K562 (cell line): ENCODE measurements at regions not wholly inside any gene's neighbourhood (a gene's known extent, or its start where the extent isn't known, plus 50 kb on each side); places are given as distances from the start of the nearest gene placed in this dataset.

Source experiments
- ATAC-seq: fragments of 200-7000 bp; cut with Tn5 transposase; 3 replicates; pipeline ENCODE4 v1.9.1; 2020; ENCODE audit warnings: moderate library complexity
- BruUV-seq: library from RNA; stranded (reverse); fragments of 400-500 nt; replicated peaks from 2 replicates; lab custom pipeline; 2021; lab: Mats Ljungman, UMichigan
- CTCF ChIA-PET: fragments of 300-600 bp; formaldehyde crosslinking; extraction: SDS; loops from one replicate; lab custom pipeline; 2021; ENCODE audit warnings: low intra/inter-chr PET ratio; lab: Yijun Ruan, JAX
- POLR2A ChIA-PET: fragments of 300-600, 350-650 bp; sonication (Branson Sonifier 250); formaldehyde crosslinking; extraction: SDS; loops from one replicate; lab custom pipeline; 2021; ENCODE audit warnings: antibody characterized with exemption, inconsistent platforms; lab: Yijun Ruan, JAX
- DNase-seq, 4 experiments: peaks; one replicate each; pipeline versions ENCODE4 v3.0.0 to v3.0.0-alpha.2; 2011 to 2018; ENCODE audit warnings: low spot score in 3 of 4, mixed read lengths in 3 of 4; ENCODE audit errors: extremely low read depth in 1 of 4
- FAIRE-seq: peaks from 2 replicates; lab custom pipeline; 2011; peaks lifted over from hg19 to GRCh38; lab: Jason Lieb, UNC
- H2AFZ ChIP-seq: 2 replicates; pipeline ENCODE4 v1.6.0; 2011; ENCODE audit warnings: low read depth, low read length, control low read depth, inconsistent platforms
- H3K27ac ChIP-seq: fragments of 200-600 bp; 3 replicates; pipeline ENCODE4 v1.8.0; 2011; ENCODE audit warnings: low read depth, mild to moderate bottlenecking, control low read depth, inconsistent platforms, low read length, moderate library complexity, mixed read lengths; ENCODE audit errors: extremely low read depth
- H3K27me3 ChIP-seq, 2 experiments: fragments of 300-600 bp in 1 of 2; 2 replicates in 1 of 2; 3 replicates in 1 of 2; pipeline versions ENCODE4 v1.6.0 to v1.8.0; 2011; ENCODE audit warnings: inconsistent platforms in 2 of 2, low read length in 2 of 2, mild to moderate bottlenecking in 1 of 2, mixed read lengths in 1 of 2, moderate library complexity in 1 of 2; ENCODE audit not compliant: control insufficient read depth in 2 of 2, insufficient read depth in 2 of 2
- H3K36me3 ChIP-seq: fragments of 300-600 bp; 3 replicates; pipeline ENCODE4 v1.8.0; 2011; ENCODE audit warnings: mild to moderate bottlenecking, low read length, inconsistent platforms; ENCODE audit not compliant: control insufficient read depth, insufficient read depth
- H3K4me1 ChIP-seq, 2 experiments: fragments of 200-600 bp in 1 of 2; replicated peaks in 1 of 2; 2 replicates in 1 of 2; 3 replicates in 1 of 2; pipeline versions ENCODE4 v1.5.1 to v1.8.0; 2011; ENCODE audit warnings: inconsistent platforms in 2 of 2, low read length in 2 of 2, mild to moderate bottlenecking in 1 of 2, mixed read lengths in 1 of 2, moderate library complexity in 1 of 2; ENCODE audit not compliant: control insufficient read depth in 2 of 2, insufficient read depth in 2 of 2
- H3K4me2 ChIP-seq: 2 replicates; pipeline ENCODE4 v1.6.1; 2011; ENCODE audit warnings: low read length, control low read depth, inconsistent platforms, mixed read lengths; ENCODE audit not compliant: insufficient read depth
- H3K4me3 ChIP-seq: fragments of 200-600 bp; sonication (generic), shearing (Covaris generic); 2 replicates; pipeline ENCODE4 v1.5.1; 2016; ENCODE audit warnings: control low read depth, inconsistent platforms
- H3K79me2 ChIP-seq: fragments of 200-600 bp; 3 replicates; pipeline ENCODE4 v1.8.0; 2011; ENCODE audit warnings: low read length, inconsistent platforms; ENCODE audit not compliant: control insufficient read depth, insufficient read depth
- H3K9ac ChIP-seq, 2 experiments: 2 replicates each; pipeline versions ENCODE4 v1.6.0 to v1.6.1; 2011; ENCODE audit warnings: low read depth in 2 of 2, low read length in 2 of 2, control low read depth in 1 of 2, inconsistent platforms in 1 of 2, mild to moderate bottlenecking in 1 of 2, mixed read lengths in 1 of 2; ENCODE audit not compliant: insufficient read depth in 1 of 2
- H3K9me1 ChIP-seq: one replicate; pipeline ENCODE4 v1.6.0; 2011; ENCODE audit warnings: inconsistent platforms, mild to moderate bottlenecking, low read length, moderate library complexity; ENCODE audit not compliant: control insufficient read depth, insufficient read depth
- H3K9me3 ChIP-seq: replicated peaks from 2 replicates; pipeline ENCODE4 v1.5.1; 2011; ENCODE audit warnings: low read depth, low read length, inconsistent platforms; ENCODE audit not compliant: control insufficient read depth, insufficient read depth
- H4K20me1 ChIP-seq: replicated peaks from 2 replicates; pipeline ENCODE4 v1.6.1; 2011; ENCODE audit warnings: low read length, inconsistent platforms, mixed read lengths; ENCODE audit not compliant: control insufficient read depth, insufficient read depth
- CHAMP1 ChIP-seq: fragments of 450-650 bp; IDR thresholded peaks from 2 replicates; pipeline ENCODE4 v1.6.1; 2016; ENCODE audit warnings: mild to moderate bottlenecking
- CTCF ChIP-seq, 3 experiments: IDR thresholded peaks in 2 of 3; conservative IDR thresholded peaks in 1 of 3; 2 replicates each; pipeline ENCODE4 v1.5.1; 2011 to 2012; ENCODE audit warnings: low read length in 3 of 3, mild to moderate bottlenecking in 3 of 3, control low read depth in 2 of 3, improper control_type of control experiment in 1 of 3, inconsistent platforms in 1 of 3, low read depth in 1 of 3, mixed read lengths in 1 of 3, moderate library complexity in 1 of 3; ENCODE audit not compliant: insufficient read depth in 2 of 3
- E2F3 ChIP-seq: fragments of 250-450 bp; sonication (Bioruptor Pico); IDR thresholded peaks from 2 replicates; pipeline ENCODE4 v1.4.0; 2020; ENCODE audit warnings: mild to moderate bottlenecking
- FIP1L1 ChIP-seq: fragments of 200-400 bp; formaldehyde crosslinking; IDR thresholded peaks from 2 replicates; pipeline ENCODE4 v1.6.1; 2018; ENCODE audit warnings: mild to moderate bottlenecking, low read depth, low read length; ENCODE audit not compliant: poor library complexity, severe bottlenecking
- GTF2B ChIP-seq: IDR thresholded peaks from 2 replicates; pipeline ENCODE4 v1.6.1; 2011; ENCODE audit not compliant: insufficient read length; ENCODE audit errors: extremely low read depth
- IRF1 ChIP-seq: sonication (generic); formaldehyde crosslinking; IDR thresholded peaks from 2 replicates; pipeline ENCODE4 v1.8.0; 2022; ENCODE audit warnings: missing genetic modification reagents, mild to moderate bottlenecking, borderline replicate concordance
- KLF1 ChIP-seq: fragments of 450-650 bp; IDR thresholded peaks from 2 replicates; pipeline ENCODE4 v1.6.1; 2016; ENCODE audit warnings: missing genetic modification characterization, missing compliant biosample characterization
- MAZ ChIP-seq, 2 experiments: fragments of 450-650 bp in 1 of 2; sonication (generic) in 1 of 2; formaldehyde crosslinking; IDR thresholded peaks in 1 of 2; conservative IDR thresholded peaks in 1 of 2; 2 replicates each; pipeline versions ENCODE4 v1.4.0 to v1.5.0; 2020; ENCODE audit warnings: mild to moderate bottlenecking in 1 of 2, missing genetic modification reagents in 1 of 2
- PPARD ChIP-seq: fragments of 250-450 bp; sonication (Bioruptor Pico); IDR thresholded peaks from 2 replicates; pipeline ENCODE4 v1.8.0; 2022; ENCODE audit warnings: inconsistent platforms, mild to moderate bottlenecking, moderate library complexity
- RBM15 ChIP-seq: fragments of 200-400 bp; formaldehyde crosslinking; IDR thresholded peaks from 2 replicates; pipeline ENCODE4 v1.6.1; 2018; ENCODE audit warnings: mild to moderate bottlenecking, low read length, moderate library complexity; ENCODE audit not compliant: insufficient read depth
- RBM39 ChIP-seq: fragments of 200-400 bp; formaldehyde crosslinking; optimal IDR thresholded peaks from 2 replicates; pipeline ENCODE3; 2018; ENCODE audit warnings: low read depth, low read length
- SAFB2 ChIP-seq: fragments of 200-400 bp; formaldehyde crosslinking; IDR thresholded peaks from 2 replicates; pipeline ENCODE4 v1.6.1; 2018; ENCODE audit warnings: borderline replicate concordance, low read length, low read depth, moderate library complexity; ENCODE audit not compliant: severe bottlenecking
- SMAD1 ChIP-seq: fragments of 150-350 bp; IDR thresholded peaks from 2 replicates; pipeline ENCODE4 v1.6.1; 2014; ENCODE audit warnings: low read length, low read depth; ENCODE audit not compliant: partially characterized antibody
- SRSF3 ChIP-seq: fragments of 200-400 bp; formaldehyde crosslinking; IDR thresholded peaks from 2 replicates; pipeline ENCODE4 v1.6.1; 2016; ENCODE audit warnings: mild to moderate bottlenecking, low read length, moderate library complexity; ENCODE audit not compliant: insufficient read depth
- TCF15 ChIP-seq: fragments of 250-450 bp; sonication (Bioruptor Pico); IDR thresholded peaks from 2 replicates; pipeline ENCODE4 v1.8.0; 2022; ENCODE audit warnings: moderate library complexity, mild to moderate bottlenecking, inconsistent platforms
- THRAP3 ChIP-seq: fragments of 450-650 bp; IDR thresholded peaks from 2 replicates; pipeline ENCODE4 v1.6.1; 2016; ENCODE audit warnings: mild to moderate bottlenecking, inconsistent platforms, borderline replicate concordance
- WGBS: fragments of 100-300 bp; shearing (Covaris generic); methylation state at CpG from one replicate; pipeline ENCODE4 v1.1.6; 2016; ENCODE audit warnings: low coverage, mixed read lengths; ENCODE audit not compliant: insufficient coverage; ENCODE audit errors: missing lambda C conversion rate; 5-methylcytosine and 5-hydroxymethylcytosine counted together
- in situ Hi-C: fragments of 300-500 bp; cut with MboI; formaldehyde crosslinking; loops from 4 replicates; pipeline ENCODE4 v1.15.0; 2018; ENCODE audit warnings: inconsistent platforms, mixed read lengths
- intact Hi-C: fragments of 100-400 bp; cut with micrococcal nuclease; formaldehyde crosslinking; loops from 2 replicates; pipeline ENCODE4 v1.14.2; 2022

GRCh38 chr6:971981-972640 is 279.2 kb upstream of the EXOC2 start:
- Histone ChIP-seq H3K9ac (no peak overlapping the region), H4K20me1 (no peaks in the 10 kb centered on the region), H3K36me3 (no peaks in the 10 kb centered on the region), H3K27me3 (peaks cover 11 to 19% of the 10 kb centered on the region in 2 experiments), H3K4me3 (no peak overlapping the region), H3K79me2 (no peaks in the 10 kb centered on the region), H3K9me3 (no peaks in the 10 kb centered on the region), H3K9me1 (no peaks in the 10 kb centered on the region), H3K27ac (no peak overlapping the region), H3K4me1 (no peaks in the 10 kb centered on the region), H2AFZ (no peak overlapping the region), H3K4me2 (no peak overlapping the region)
- ATAC-seq = no peak
- no peak for FAIRE-seq
- CTCF ChIA-PET = no interaction called here
- no peak for DNase-seq
- in situ Hi-C loops (no loop called here), intact Hi-C loops (no loop called here)
- BruUV-seq = no TSS peak
- WGBS = under 1% methylated on average over 17 of the region's 17 CpGs
- POLR2A ChIA-PET = no interaction called here
- no peak for TF ChIP-seq CHAMP1
- no peak for TF ChIP-seq FIP1L1
- no peak for TF ChIP-seq SMAD1
- no peak for TF ChIP-seq CTCF (IDR thresholded peaks at IDR 0.05 in 2 of 3, conservative IDR thresholded peaks at IDR 0.05 in 1 of 3; ENCODE audit: insufficient read depth in 2 of 3, low read depth in 1 of 3, low read length in 3 of 3)
- no peak for TF ChIP-seq MAZ (CRISPR knock-in tag; conservative IDR thresholded peaks at IDR 0.05 in 1 of 2, IDR thresholded peaks at IDR 0.05 in 1 of 2)
- no peak for TF ChIP-seq PPARD (CRISPR knock-in tag)
- no peak for TF ChIP-seq KLF1 (tag)
- TF ChIP-seq RBM15 = no peak
- TF ChIP-seq SAFB2 = no peak
- no peak for TF ChIP-seq TCF15 (CRISPR knock-in tag)
- no peak for TF ChIP-seq GTF2B
- TF ChIP-seq RBM39 = no peak
- no peak for TF ChIP-seq SRSF3
- TF ChIP-seq E2F3 = no peak
- TF ChIP-seq THRAP3 = no peak
- no peak for TF ChIP-seq IRF1 (CRISPR knock-in tag)
